NCI-H2029 treated with DMSO at 0.1 percent for 48 hours (cell line): ENCODE measurements at regions not wholly inside any gene's neighbourhood (a gene's known extent, or its start where the extent isn't known, plus 50 kb on each side); places are given as distances from the start of the nearest gene placed in this dataset.

ENCODE experiments used
- DNase-seq: peaks from one replicate; lab custom pipeline; 2025; lab: John Stamatoyannopoulos, UW

GRCh38 chr15:47405365-47406162, 311.7 kb upstream of the SEMA6D start:
- DNase-seq = no peak

GRCh38 chr15:47407692-47408091, 309.6 kb upstream of the SEMA6D start:
- DNase-seq = no peak

- DNase-seq = no peak
Measured at GRCh38 chr15:47409038-47409437, 308.3 kb upstream of the SEMA6D start.

- no peak for DNase-seq
Measured at GRCh38 chr15:47409600-47409999, 307.7 kb upstream of the SEMA6D start.

- DNase-seq = no peak
Measured at GRCh38 chr15:47410247-47410646, 307.1 kb upstream of the SEMA6D start.

- peak; percentile 22 for DNase-seq
Measured at GRCh38 chr15:47411733-47412132, 305.6 kb upstream of the SEMA6D start.

- no peak for DNase-seq
Measured at GRCh38 chr15:47412136-47412535, 305.2 kb upstream of the SEMA6D start.

GRCh38 chr15:47412802-47413201, 304.5 kb upstream of the SEMA6D start:
- no peak for DNase-seq

- DNase-seq = no peak
Measured at GRCh38 chr15:47414207-47414606, 303.1 kb upstream of the SEMA6D start.

GRCh38 chr15:47415539-47415971, 301.8 kb upstream of the SEMA6D start:
- no peak for DNase-seq

- DNase-seq = no peak
Measured at GRCh38 chr15:47422881-47423665, 294.2 kb upstream of the SEMA6D start.

- no peak for DNase-seq
Measured at GRCh38 chr15:47427463-47427862, 289.8 kb upstream of the SEMA6D start.

- DNase-seq = no peak
Measured at GRCh38 chr15:47429376-47429775, 287.9 kb upstream of the SEMA6D start.

- DNase-seq = no peak
Measured at GRCh38 chr15:47431501-47431900, 285.8 kb upstream of the SEMA6D start.

GRCh38 chr15:47432826-47433225, 284.5 kb upstream of the SEMA6D start:
- DNase-seq = no peak

- DNase-seq = no peak
Measured at GRCh38 chr15:47434596-47434995, 282.7 kb upstream of the SEMA6D start.

- no peak for DNase-seq
Measured at GRCh38 chr15:47437491-47437890, 279.8 kb upstream of the SEMA6D start.

- DNase-seq = no peak
Measured at GRCh38 chr15:47439146-47440111, 277.9 kb upstream of the SEMA6D start.

- DNase-seq = no peak
Measured at GRCh38 chr15:47442371-47442770, 274.9 kb upstream of the SEMA6D start.

GRCh38 chr15:47443839-47444238, 273.5 kb upstream of the SEMA6D start:
- no peak for DNase-seq

- no peak for DNase-seq
Measured at GRCh38 chr15:47445723-47446392, 271.4 kb upstream of the SEMA6D start.
